Neural cell (in vitro differentiated cells): ENCODE measurements at regions not wholly inside any gene's neighbourhood (a gene's known extent, or its start where the extent isn't known, plus 50 kb on each side); places are given as distances from the start of the nearest gene placed in this dataset.

Source experiments
- H2AFZ ChIP-seq: fragments of 200-600, 300-800 bp; sonication (generic), shearing (Covaris generic); 2 replicates; pipeline ENCODE4 v1.6.0; 2014; ENCODE audit warnings: low read depth, mild to moderate bottlenecking, antibody characterized with exemption, low read length, moderate library complexity
- H3F3A ChIP-seq: fragments of 200-600 bp; shearing (Covaris generic); 2 replicates; pipeline ENCODE4 v1.6.1; 2016; ENCODE audit warnings: mild to moderate bottlenecking, moderate library complexity, mixed read lengths, antibody characterized with exemption, low read length; ENCODE audit not compliant: insufficient read depth, poor library complexity, severe bottlenecking
- H3K27ac ChIP-seq: fragments of 200-600, 300-800 bp; sonication (generic), shearing (Covaris generic); 2 replicates; pipeline ENCODE4 v1.5.1; 2014; ENCODE audit warnings: mild to moderate bottlenecking, low read length, moderate library complexity
- H3K27me3 ChIP-seq: fragments of 300-800, 200-600 bp; sonication (generic), shearing (Covaris generic); 2 replicates; pipeline ENCODE4 v1.6.0; 2014; ENCODE audit warnings: mild to moderate bottlenecking, low read depth, low read length, moderate library complexity; ENCODE audit not compliant: insufficient read depth
- H3K36me3 ChIP-seq: fragments of 300-800, 200-600 bp; sonication (generic), shearing (Covaris generic); 2 replicates; pipeline ENCODE4 v1.5.1; 2014; ENCODE audit warnings: mild to moderate bottlenecking, antibody characterized with exemption, low read length, moderate library complexity; ENCODE audit not compliant: insufficient read depth
- H3K4me2 ChIP-seq: fragments of 300-800, 200-600 bp; sonication (generic), shearing (Covaris generic); 2 replicates; pipeline ENCODE4 v1.6.0; 2014; ENCODE audit warnings: mild to moderate bottlenecking, low read length
- H3K4me3 ChIP-seq: fragments of 300-800, 200-600 bp; sonication (generic), shearing (Covaris generic); 2 replicates; pipeline ENCODE4 v1.5.1; 2014; ENCODE audit warnings: mild to moderate bottlenecking, low read length, moderate library complexity
- H3K79me2 ChIP-seq: fragments of 200-600 bp; shearing (Covaris generic); replicated peaks from 2 replicates; pipeline ENCODE4 v1.6.0; 2014; ENCODE audit warnings: mild to moderate bottlenecking, low read length, moderate library complexity; ENCODE audit not compliant: insufficient read depth
- H3K9ac ChIP-seq: fragments of 300-800, 200-600 bp; sonication (generic), shearing (Covaris generic); 2 replicates; pipeline ENCODE4 v1.6.1; 2016; ENCODE audit warnings: mild to moderate bottlenecking, low read length, mixed read lengths
- H3K9me2 ChIP-seq: fragments of 200-600 bp; shearing (Covaris generic); 2 replicates; pipeline ENCODE4 v1.6.1; 2016; ENCODE audit warnings: mild to moderate bottlenecking, low read length, mixed read lengths; ENCODE audit not compliant: insufficient read depth
- H3K9me3 ChIP-seq: fragments of 200-600, 300-800 bp; sonication (generic), shearing (Covaris generic); 2 replicates; pipeline ENCODE4 v1.6.1; 2016; ENCODE audit warnings: mild to moderate bottlenecking, mixed run types, low read length, moderate library complexity, mixed read lengths
- H4K20me1 ChIP-seq: fragments of 200-600 bp; shearing (Covaris generic); 2 replicates; pipeline ENCODE4 v1.6.1; 2016; ENCODE audit warnings: mild to moderate bottlenecking, mixed run types; ENCODE audit not compliant: insufficient read depth
- EP300 ChIP-seq: fragments of 450-650 bp; conservative IDR thresholded peaks from 2 replicates; pipeline ENCODE4 v1.6.1; 2014; ENCODE audit warnings: antibody characterized with exemption, mild to moderate bottlenecking, moderate library complexity; ENCODE audit not compliant: poor library complexity, severe bottlenecking
- EZH2 ChIP-seq: fragments of 200-600, 300-800 bp; shearing (Covaris generic), sonication (generic); IDR thresholded peaks from 2 replicates; pipeline ENCODE4 v1.6.1; 2014; ENCODE audit warnings: antibody characterized with exemption, low read length, borderline replicate concordance, mild to moderate bottlenecking; ENCODE audit not compliant: insufficient read depth, poor library complexity, severe bottlenecking
- MXI1 ChIP-seq: fragments of 450-650 bp; conservative IDR thresholded peaks from 2 replicates; pipeline ENCODE4 v1.6.1; 2014; ENCODE audit warnings: antibody characterized with exemption, mild to moderate bottlenecking; ENCODE audit not compliant: poor library complexity, severe bottlenecking
- POLR2AphosphoS5 ChIP-seq: IDR thresholded peaks from 2 replicates; pipeline ENCODE4 v1.6.1; 2012
- RAD21 ChIP-seq: fragments of 450-650 bp; conservative IDR thresholded peaks from 2 replicates; pipeline ENCODE4 v1.6.1; 2014; ENCODE audit warnings: antibody characterized with exemption, mild to moderate bottlenecking, moderate library complexity
- SMC3 ChIP-seq: fragments of 450-650 bp; conservative IDR thresholded peaks from 2 replicates; pipeline ENCODE4 v1.6.1; 2014; ENCODE audit warnings: antibody characterized with exemption, mild to moderate bottlenecking, moderate library complexity; ENCODE audit not compliant: poor library complexity
- TAF1 ChIP-seq: IDR thresholded peaks from 2 replicates; pipeline ENCODE4 v1.6.1; 2012; ENCODE audit warnings: low read depth
- TF ChIP-seq, protein P1 (sequence below): IDR thresholded peaks from 2 replicates; pipeline ENCODE4 v1.6.1; 2012; ENCODE audit warnings: borderline replicate concordance
- TF ChIP-seq, protein P2 (sequence below): fragments of 450-650 bp; IDR thresholded peaks from 2 replicates; pipeline ENCODE4 v1.5.1; 2014; ENCODE audit warnings: antibody characterized with exemption, mild to moderate bottlenecking, moderate library complexity; ENCODE audit not compliant: poor library complexity, severe bottlenecking

DNA sequence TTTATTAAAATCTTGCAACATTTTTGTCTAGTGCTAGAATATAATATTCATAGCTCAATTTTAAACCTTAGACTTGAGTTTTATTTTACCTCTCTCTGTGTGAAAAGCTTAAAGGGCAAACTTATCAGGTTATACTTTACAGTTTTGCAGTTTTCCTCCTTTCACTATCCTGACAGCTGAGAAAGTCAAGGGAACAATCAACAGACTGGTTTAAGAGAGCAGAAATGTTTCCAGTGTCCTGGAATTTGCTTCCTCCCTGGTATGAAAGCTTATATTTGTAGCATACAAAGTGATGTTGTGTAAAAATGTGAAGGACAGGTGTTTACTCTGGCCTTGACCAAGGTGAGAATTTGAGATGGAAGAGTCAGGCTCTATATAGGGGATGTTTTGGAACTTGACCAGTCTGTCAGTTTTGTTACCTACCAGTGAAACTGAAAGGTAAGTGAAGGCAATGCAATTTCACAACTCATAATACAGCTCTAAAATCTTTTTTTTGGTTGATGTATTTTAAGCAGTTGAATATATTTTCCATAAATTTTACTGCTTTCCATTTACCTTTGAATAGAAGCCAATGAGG, 64.6 kb downstream of the FHIP1A start:
- H3K4me3 ChIP-seq: no peak overlapping the region
- H3K36me3 ChIP-seq: no peaks in the 10 kb centered on the region
- no peak overlapping the region for H3K27ac ChIP-seq
- TF ChIP-seq EP300 (no peak), POLR2AphosphoS5 (no peak), TAF1 (no peak), SMC3 (no peak), RAD21 (no peak), MXI1 (no peak), EZH2 (no peak)
- TF ChIP-seq, protein P1, sequence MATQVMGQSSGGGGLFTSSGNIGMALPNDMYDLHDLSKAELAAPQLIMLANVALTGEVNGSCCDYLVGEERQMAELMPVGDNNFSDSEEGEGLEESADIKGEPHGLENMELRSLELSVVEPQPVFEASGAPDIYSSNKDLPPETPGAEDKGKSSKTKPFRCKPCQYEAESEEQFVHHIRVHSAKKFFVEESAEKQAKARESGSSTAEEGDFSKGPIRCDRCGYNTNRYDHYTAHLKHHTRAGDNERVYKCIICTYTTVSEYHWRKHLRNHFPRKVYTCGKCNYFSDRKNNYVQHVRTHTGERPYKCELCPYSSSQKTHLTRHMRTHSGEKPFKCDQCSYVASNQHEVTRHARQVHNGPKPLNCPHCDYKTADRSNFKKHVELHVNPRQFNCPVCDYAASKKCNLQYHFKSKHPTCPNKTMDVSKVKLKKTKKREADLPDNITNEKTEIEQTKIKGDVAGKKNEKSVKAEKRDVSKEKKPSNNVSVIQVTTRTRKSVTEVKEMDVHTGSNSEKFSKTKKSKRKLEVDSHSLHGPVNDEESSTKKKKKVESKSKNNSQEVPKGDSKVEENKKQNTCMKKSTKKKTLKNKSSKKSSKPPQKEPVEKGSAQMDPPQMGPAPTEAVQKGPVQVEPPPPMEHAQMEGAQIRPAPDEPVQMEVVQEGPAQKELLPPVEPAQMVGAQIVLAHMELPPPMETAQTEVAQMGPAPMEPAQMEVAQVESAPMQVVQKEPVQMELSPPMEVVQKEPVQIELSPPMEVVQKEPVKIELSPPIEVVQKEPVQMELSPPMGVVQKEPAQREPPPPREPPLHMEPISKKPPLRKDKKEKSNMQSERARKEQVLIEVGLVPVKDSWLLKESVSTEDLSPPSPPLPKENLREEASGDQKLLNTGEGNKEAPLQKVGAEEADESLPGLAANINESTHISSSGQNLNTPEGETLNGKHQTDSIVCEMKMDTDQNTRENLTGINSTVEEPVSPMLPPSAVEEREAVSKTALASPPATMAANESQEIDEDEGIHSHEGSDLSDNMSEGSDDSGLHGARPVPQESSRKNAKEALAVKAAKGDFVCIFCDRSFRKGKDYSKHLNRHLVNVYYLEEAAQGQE: no peak
- TF ChIP-seq, protein P2, sequence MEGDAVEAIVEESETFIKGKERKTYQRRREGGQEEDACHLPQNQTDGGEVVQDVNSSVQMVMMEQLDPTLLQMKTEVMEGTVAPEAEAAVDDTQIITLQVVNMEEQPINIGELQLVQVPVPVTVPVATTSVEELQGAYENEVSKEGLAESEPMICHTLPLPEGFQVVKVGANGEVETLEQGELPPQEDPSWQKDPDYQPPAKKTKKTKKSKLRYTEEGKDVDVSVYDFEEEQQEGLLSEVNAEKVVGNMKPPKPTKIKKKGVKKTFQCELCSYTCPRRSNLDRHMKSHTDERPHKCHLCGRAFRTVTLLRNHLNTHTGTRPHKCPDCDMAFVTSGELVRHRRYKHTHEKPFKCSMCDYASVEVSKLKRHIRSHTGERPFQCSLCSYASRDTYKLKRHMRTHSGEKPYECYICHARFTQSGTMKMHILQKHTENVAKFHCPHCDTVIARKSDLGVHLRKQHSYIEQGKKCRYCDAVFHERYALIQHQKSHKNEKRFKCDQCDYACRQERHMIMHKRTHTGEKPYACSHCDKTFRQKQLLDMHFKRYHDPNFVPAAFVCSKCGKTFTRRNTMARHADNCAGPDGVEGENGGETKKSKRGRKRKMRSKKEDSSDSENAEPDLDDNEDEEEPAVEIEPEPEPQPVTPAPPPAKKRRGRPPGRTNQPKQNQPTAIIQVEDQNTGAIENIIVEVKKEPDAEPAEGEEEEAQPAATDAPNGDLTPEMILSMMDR: no peak
- no peaks in the 10 kb centered on the region for H3K9me3 ChIP-seq
- H3F3A ChIP-seq: no peaks in the 10 kb centered on the region
- H3K9ac ChIP-seq: no peak overlapping the region
- H4K20me1 ChIP-seq: no peaks in the 10 kb centered on the region
- H2AFZ ChIP-seq: no peak overlapping the region
- no peaks in the 10 kb centered on the region for H3K27me3 ChIP-seq
- H3K79me2 ChIP-seq: no peaks in the 10 kb centered on the region
- H3K4me2 ChIP-seq: no peak overlapping the region
- no peaks in the 10 kb centered on the region for H3K9me2 ChIP-seq

DNA sequence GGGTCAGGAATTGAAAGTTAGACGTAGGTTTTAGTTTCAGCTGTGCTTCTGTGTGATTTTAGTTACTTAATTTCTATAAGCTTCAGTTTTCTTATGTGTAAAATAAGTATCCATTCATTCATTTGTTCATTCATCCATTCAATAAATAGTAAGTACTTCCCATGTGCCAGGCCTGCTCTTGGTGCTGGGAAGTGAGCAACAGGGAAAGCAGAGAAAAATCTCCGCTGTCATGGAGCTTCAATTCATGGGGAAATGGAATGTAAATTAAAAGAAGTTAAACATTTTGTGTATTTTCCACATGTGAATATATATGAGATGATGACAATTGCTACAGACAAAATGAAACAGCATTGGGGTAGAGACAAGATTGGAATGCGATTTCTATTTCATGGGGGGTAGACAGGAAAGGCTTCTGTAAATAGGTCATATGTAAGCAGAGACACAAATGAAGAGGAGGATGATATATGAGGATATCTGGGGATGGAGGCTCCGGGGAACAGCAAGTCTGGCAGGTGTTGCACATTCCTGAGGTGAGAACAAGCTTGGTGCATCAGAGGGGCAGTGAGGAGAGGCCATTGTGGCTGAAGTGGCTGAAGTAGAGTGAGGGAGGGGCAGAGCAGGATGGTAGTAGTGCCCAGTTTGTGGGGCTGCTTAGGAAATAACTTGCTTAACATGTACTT, 66.2 kb downstream of the FHIP1A start:
- no peaks in the 10 kb centered on the region for H3K9me3 ChIP-seq
- H3K36me3 ChIP-seq: no peaks in the 10 kb centered on the region
- no peaks in the 10 kb centered on the region for H3K27me3 ChIP-seq
- no peaks in the 10 kb centered on the region for H3K79me2 ChIP-seq
- TF ChIP-seq, protein P1: no peak
- TF ChIP-seq, protein P2: no peak
- TF ChIP-seq TAF1 (no peak), POLR2AphosphoS5 (no peak), EZH2 (no peak), EP300 (no peak)
- no peaks in the 10 kb centered on the region for H4K20me1 ChIP-seq
- H3F3A ChIP-seq: no peaks in the 10 kb centered on the region
- H3K27ac ChIP-seq: no peak overlapping the region
- H3K4me3 ChIP-seq: no peak overlapping the region
- H3K9ac ChIP-seq: no peak overlapping the region
- no peak overlapping the region for H3K4me2 ChIP-seq
- no peaks in the 10 kb centered on the region for H3K9me2 ChIP-seq
- H2AFZ ChIP-seq: no peak overlapping the region
